ENCODE measurements at regions not wholly inside any gene's neighbourhood (a gene's known extent, or its start where the extent isn't known, plus 50 kb on each side); places are given as distances from the start of the nearest gene placed in this dataset.

DNA sequence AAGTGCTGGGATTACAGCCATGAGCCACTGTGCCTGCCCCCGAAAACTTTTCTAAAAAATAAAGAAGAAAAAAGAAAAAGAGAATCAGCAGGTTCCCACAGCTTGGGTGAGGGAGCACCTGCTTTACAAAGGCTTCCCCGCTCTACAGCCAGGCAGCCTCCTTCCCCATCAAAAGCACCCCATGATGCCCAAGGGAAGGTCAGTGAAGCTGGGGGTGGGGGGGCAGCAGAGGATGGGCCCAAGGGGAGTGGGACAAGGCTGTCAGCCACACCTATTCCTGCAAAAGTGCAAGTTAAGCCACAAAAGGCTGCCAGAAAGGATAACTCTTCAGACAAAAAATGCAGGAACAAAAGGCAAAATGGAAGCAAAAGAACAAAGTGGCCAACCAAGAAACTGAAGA, 72.5 kb downstream of the FAM50B start:
- TF ChIP-seq, protein P1, sequence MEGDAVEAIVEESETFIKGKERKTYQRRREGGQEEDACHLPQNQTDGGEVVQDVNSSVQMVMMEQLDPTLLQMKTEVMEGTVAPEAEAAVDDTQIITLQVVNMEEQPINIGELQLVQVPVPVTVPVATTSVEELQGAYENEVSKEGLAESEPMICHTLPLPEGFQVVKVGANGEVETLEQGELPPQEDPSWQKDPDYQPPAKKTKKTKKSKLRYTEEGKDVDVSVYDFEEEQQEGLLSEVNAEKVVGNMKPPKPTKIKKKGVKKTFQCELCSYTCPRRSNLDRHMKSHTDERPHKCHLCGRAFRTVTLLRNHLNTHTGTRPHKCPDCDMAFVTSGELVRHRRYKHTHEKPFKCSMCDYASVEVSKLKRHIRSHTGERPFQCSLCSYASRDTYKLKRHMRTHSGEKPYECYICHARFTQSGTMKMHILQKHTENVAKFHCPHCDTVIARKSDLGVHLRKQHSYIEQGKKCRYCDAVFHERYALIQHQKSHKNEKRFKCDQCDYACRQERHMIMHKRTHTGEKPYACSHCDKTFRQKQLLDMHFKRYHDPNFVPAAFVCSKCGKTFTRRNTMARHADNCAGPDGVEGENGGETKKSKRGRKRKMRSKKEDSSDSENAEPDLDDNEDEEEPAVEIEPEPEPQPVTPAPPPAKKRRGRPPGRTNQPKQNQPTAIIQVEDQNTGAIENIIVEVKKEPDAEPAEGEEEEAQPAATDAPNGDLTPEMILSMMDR (IDR thresholded peaks at IDR 0.05), result no peak
- TF ChIP-seq POLR2A (IDR thresholded peaks at IDR 0.05) (no peak), POLR2AphosphoS5 (IDR thresholded peaks at IDR 0.05) (no peak)

Data from upper lobe of left lung (tissue), 4 donors.